ENCODE measurements at regions not wholly inside any gene's neighbourhood (a gene's known extent, or its start where the extent isn't known, plus 50 kb on each side); places are given as distances from the start of the nearest gene placed in this dataset.
"Not testable (repeated sequence)": the region's sequence is repeated elsewhere in the genome, so short reads cannot be mapped to it uniquely, and the experiment has no call there.

DNA sequence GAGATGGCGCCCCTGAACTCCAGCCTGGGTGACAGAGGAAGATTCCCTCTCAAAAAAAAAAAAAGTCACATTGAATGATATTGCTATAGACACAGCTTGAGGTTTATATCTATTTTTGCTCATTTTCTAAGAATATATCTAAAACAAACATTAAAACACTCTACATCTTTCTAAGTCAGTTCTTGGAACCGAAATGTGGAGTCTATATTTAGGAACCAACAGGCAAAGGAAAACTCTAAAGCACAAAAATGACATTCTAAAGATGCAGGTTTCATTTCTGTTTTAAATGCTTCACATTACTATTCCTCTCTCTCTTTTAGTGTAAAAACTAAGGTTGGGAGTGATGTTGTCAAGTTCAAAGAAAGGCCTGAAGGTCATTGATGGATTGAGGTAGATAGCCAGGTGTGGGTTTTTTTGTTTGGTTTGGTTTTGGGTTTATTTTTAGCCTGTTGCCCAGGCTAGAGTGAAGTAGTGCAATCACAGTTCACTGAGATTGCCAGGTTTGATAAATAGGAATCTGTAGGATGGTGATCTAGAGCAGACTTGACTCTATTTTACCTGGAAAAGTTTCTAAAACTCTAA lies 194.0 kb upstream of the RBBP8 start:
- DNase-seq (ENCODE audit: low spot score): no peak

- no peak for DNase-seq (ENCODE audit: low spot score)
Observed at GRCh38 chr18:22739789-22740188, 193.3 kb upstream of the RBBP8 start.

- DNase-seq (ENCODE audit: low spot score): no peak
Observed at GRCh38 chr18:22741318-22741717, 191.8 kb upstream of the RBBP8 start.

DNA sequence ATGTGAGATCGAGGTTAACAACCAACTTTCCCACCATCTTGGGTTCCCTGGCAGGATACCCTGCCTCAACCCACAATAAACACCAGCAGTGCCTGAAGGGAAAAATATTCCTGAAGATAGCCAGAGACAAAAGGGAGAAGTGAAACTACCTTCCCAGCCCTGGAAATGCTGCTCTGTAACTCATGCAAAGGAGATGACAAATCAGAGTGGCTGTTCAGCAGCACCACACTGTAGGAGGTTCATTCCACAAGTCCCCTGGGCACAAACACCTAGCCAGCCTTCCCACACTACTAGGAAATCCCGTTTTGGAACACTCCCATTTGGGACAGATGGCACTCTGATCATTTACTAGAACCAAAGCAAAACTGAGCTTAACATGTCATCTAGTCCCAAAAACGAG lies 190.7 kb upstream of the RBBP8 start:
- DNase-seq (ENCODE audit: low spot score): no peak

DNA sequence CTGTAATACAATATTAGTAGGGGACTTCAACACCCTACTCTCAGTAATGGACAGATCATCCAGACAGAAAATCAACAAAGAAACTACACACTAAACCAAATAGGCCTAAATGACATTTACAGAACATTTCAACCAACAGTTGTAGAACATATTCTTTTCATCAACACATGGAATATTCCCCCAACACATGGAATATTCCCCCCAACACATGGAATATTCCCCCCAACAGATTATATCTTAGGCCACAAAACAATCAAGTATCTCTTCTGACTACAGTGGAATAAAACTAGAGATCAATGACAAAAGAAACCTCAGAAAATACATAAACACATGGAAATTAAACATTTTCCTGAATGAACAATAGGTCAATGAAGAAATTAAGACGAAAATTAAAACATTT lies 187.2 kb upstream of the RBBP8 start:
- no peak for DNase-seq (ENCODE audit: low spot score)

DNA sequence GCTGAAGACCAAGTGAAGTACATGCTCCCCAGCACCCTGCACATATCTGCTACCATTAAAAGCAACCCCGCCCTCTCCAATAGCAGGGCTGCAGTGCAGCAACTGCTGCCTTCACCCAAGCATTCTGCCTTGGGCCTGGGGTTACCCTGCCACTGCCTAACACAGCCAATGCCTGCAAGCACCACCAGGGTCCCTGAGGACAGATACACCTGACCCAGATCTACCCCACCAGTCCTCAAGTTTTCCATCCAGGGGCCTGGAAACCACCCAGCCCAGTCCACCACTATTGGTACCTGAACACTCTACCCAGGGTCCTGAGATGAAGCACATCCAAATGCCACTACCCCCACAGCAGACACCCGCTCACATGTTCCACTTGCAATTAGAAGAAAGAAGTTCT lies 181.1 kb upstream of the RBBP8 start:
- DNase-seq (ENCODE audit: low spot score): no peak

GRCh38 chr18:22753130-22753831 lies 179.8 kb upstream of the RBBP8 start:
- DNase-seq (ENCODE audit: low spot score): no peak

GRCh38 chr18:22764005-22764404 lies 169.1 kb upstream of the RBBP8 start:
- not testable (repeated sequence) for DNase-seq (ENCODE audit: low spot score)

DNA sequence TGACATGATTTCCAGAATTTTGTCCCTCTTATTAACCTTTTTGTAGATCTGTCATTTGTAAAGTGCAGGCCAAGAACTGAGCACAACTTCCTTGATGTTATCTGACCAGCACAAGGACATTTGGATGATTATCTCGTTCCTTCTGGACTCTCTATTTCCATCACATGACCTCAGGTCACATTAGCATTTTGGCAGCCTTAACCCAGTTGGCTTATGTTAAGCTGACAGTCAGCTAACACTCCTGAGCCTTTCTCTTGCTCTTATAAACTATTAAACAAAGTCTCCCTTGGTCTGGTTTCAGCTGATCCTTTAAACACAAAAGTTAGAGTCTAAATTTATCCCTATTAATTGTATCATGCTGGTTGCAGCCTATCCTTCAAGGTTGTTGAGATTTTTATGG lies 167.2 kb upstream of the RBBP8 start:
- no peak for DNase-seq (ENCODE audit: low spot score)

GRCh38 chr18:22767653-22768052 lies 165.5 kb upstream of the RBBP8 start:
- no peak for DNase-seq (ENCODE audit: low spot score)

GRCh38 chr18:22773944-22774343 lies 159.2 kb upstream of the RBBP8 start:
- no peak for DNase-seq (ENCODE audit: low spot score)

DNA sequence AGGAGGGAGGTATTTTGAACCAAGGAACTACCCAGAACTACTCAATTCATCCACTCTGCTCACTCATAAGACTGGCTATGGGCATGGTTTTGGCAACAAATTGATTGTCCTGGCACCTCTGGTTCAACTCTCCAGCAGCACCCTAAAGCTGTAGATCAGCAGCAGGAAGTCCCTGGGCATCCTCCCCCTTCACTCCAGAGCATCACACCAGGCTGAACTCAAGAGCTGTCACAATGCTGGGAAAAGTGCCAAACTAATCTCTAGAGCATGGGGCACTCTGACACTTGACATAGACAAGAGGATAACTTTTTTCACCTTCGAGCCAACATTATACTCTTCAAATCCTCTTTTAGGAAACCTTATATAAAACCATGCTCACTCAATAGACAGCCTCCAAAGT lies 154.1 kb upstream of the RBBP8 start:
- no peak for DNase-seq (ENCODE audit: low spot score)

DNA sequence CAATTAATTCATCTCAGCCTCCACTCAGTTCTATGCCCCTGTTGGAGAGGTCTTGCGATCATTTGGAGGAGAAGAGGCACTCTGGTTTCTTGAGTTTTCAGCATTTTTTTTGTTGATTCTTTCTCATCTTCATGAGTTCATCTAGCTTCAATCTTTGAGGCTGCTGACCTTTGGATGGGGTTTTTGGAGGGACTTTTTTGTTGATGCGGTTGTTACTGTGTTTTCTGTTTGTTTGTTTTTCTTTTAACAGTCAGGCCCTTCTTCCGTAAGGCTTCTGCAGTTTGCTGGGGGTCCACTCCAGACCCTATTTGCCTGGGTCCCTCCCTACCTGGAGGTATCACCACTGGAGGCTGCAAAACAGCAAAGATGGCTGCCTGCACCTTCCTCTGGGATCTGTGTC lies 149.9 kb upstream of the RBBP8 start:
- no peak for DNase-seq (ENCODE audit: low spot score)

DNA sequence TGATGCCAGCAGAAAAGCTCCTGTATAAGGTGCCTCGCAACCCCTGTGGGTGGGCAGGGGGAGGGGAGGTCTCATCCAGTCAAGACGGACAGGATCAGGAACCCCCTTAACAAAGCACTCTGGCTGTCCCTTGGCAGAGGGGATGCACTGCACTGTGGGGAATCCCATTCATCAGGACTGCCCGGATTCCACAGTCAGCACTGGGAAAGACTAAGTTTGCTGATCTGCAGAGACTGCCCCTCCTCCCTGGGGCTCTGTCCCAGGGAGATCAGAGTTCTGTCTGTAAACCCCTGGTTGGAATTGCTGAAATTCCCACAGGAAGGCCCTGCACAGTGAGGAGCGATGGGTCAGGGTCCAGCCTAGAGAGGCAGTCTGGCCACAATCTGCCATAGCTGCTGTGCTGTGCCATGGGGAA lies 149.5 kb upstream of the RBBP8 start:
- DNase-seq (ENCODE audit: low spot score): no peak

GRCh38 chr18:22789052-22789451 lies 144.1 kb upstream of the RBBP8 start:
- DNase-seq (ENCODE audit: low spot score): no peak

- DNase-seq (ENCODE audit: low spot score): no peak
Observed at GRCh38 chr18:22789600-22789999, 143.5 kb upstream of the RBBP8 start.

- DNase-seq (ENCODE audit: low spot score): no peak
Observed at GRCh38 chr18:22790545-22791309, 142.4 kb upstream of the RBBP8 start.

GRCh38 chr18:22791310-22791610 lies 141.9 kb upstream of the RBBP8 start:
- no peak for DNase-seq (ENCODE audit: low spot score)

DNA sequence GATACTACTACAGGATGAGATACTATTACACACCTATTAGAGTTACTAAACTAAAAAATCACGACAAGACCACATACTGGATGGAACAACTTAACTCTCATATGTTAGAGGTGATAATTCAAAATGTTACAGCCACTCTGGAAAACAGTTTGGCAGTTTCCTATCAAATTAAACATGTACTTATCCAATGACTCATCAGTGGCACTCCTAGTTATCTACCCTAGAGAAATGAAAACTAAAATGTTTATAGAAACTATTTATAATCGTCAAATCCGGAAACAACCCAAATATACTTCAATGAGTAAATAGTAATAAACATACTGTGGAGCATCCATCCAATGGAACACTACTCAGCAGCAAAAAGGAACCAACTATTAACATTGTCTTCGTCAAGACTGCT lies 137.0 kb upstream of the RBBP8 start:
- DNase-seq (ENCODE audit: low spot score): no peak

DNA sequence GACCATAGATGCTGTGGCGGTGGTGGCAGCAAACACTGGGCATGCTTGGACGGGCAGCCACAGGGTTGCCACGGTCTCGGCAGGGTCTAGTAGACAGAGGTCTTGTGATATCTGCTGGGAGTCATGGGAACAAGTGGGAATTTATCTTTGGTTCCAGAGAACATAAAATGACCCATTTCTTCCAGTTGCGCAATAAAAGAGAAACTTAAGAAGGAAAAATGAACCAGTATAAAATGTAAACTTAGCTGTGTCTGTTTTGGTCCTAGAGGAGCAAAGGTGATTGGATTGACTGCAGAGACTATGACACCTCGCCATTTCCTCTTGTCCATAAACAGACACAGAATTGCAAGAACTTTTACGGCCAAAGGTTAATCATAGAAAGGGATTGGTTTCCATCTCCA lies 132.6 kb upstream of the RBBP8 start:
- no peak for DNase-seq (ENCODE audit: low spot score)

GRCh38 chr18:22813648-22814328 lies 119.3 kb upstream of the RBBP8 start:
- no peak for DNase-seq (ENCODE audit: low spot score)

- no peak for DNase-seq (ENCODE audit: low spot score)
Observed at GRCh38 chr18:22814329-22814703, 118.8 kb upstream of the RBBP8 start.
